Ovary (tissue), 7 donors: ENCODE measurements at regions not wholly inside any gene's neighbourhood (a gene's known extent, or its start where the extent isn't known, plus 50 kb on each side); places are given as distances from the start of the nearest gene placed in this dataset.

ENCODE experiments used
- DNase-seq, 5 donors: peaks; one replicate each; pipeline ENCODE4 v3.0.0-alpha.2; 2019 to 2020
- H3K27ac ChIP-seq, 2 donors: fragments of 200-600 bp; one replicate each; pipeline versions ENCODE4 v1.5.1 to v1.8.0; 2019 to 2022
- H3K27me3 ChIP-seq: fragments of 200-600 bp; one replicate; pipeline ENCODE4 v1.8.0; 2022
- H3K36me3 ChIP-seq: fragments of 200-600 bp; sonication (generic); one replicate; pipeline ENCODE4 v1.5.1; 2019
- H3K4me1 ChIP-seq: one replicate; pipeline ENCODE4 v1.8.1; 2013; ENCODE audit warnings: mild to moderate bottlenecking, moderate library complexity; ENCODE audit not compliant: insufficient read depth
- H3K4me3 ChIP-seq: fragments of 200-600 bp; sonication (generic); one replicate; pipeline ENCODE4 v1.5.1; 2017
- H3K9me3 ChIP-seq, 2 donors: fragments of 200-600 bp in 1 of 2; sonication (generic) in 1 of 2; one replicate each; pipeline versions ENCODE4 v1.5.1 to v1.8.1; 2013 to 2019; ENCODE audit warnings: mild to moderate bottlenecking in 1 of 2, moderate library complexity in 1 of 2
- EP300 ChIP-seq: sonication (generic); formaldehyde crosslinking; IDR thresholded peaks from one replicate; pipeline ENCODE4 v1.6.1; 2017; ENCODE audit warnings: antibody characterized with exemption
- POLR2A ChIP-seq: fragments of 450-650 bp; IDR thresholded peaks from one replicate; pipeline ENCODE4 v1.6.1; 2017; ENCODE audit warnings: antibody characterized with exemption, mild to moderate bottlenecking, moderate library complexity
- WGBS, 3 donors: extraction: QIAGEN DNeasy Blood & Tissue Kit in 1 of 3; methylation state at CpG; one replicate each; pipeline versions ENCODE4 v1.1.5 to v1.1.7; 2013 to 2017; 5-methylcytosine and 5-hydroxymethylcytosine counted together
- intact Hi-C, 4 donors: fragments of 100-400 bp; cut with DNase I; formaldehyde crosslinking; loops; one replicate each; pipeline versions ENCODE4 v1.11.0 to v1.15.1; 2022 to 2023
- TF ChIP-seq, protein P1 (sequence below), 3 donors: fragments of 450-650 bp in 2 of 3; fragments of 200-600 bp in 1 of 3; IDR thresholded peaks; one replicate each; pipeline versions ENCODE4 v1.5.1 to v1.8.0; 2016 to 2022; ENCODE audit warnings: antibody characterized with exemption in 3 of 3, mild to moderate bottlenecking in 1 of 3
- donor health status: DM: no; HTN: no; CAD: no; lungs with moderate emphysema.
- donor health status: DM: no; HTN: no; CAD: no.
- donor health status: Bipolar disorder and iron deficiency.
- donor health status: DM: no; HTN: no; CAD: no.
- donor health status: DM: yes; HTN: yes; CAD: no.

GRCh38 chr18:8982416-8983183 lies 119.9 kb upstream of the NDUFV2 start:
- intact Hi-C loops, result loop anchor here in 2 of 4 donors (5.0 to 10.0 kb wide), 2 partner anchors 280 to 328 kb away; no protein-coding TSS in a partner anchor
- Histone ChIP-seq H3K9me3 (no peaks in the 10 kb centered on the region), H3K36me3 (no peaks in the 10 kb centered on the region), H3K4me3 (no peak overlapping the region), H3K4me1 (no peaks in the 10 kb centered on the region), H3K27ac (no peak overlapping the region), H3K27me3 (no peaks in the 10 kb centered on the region)
- DNase-seq, result no peak
- TF ChIP-seq, protein P1, sequence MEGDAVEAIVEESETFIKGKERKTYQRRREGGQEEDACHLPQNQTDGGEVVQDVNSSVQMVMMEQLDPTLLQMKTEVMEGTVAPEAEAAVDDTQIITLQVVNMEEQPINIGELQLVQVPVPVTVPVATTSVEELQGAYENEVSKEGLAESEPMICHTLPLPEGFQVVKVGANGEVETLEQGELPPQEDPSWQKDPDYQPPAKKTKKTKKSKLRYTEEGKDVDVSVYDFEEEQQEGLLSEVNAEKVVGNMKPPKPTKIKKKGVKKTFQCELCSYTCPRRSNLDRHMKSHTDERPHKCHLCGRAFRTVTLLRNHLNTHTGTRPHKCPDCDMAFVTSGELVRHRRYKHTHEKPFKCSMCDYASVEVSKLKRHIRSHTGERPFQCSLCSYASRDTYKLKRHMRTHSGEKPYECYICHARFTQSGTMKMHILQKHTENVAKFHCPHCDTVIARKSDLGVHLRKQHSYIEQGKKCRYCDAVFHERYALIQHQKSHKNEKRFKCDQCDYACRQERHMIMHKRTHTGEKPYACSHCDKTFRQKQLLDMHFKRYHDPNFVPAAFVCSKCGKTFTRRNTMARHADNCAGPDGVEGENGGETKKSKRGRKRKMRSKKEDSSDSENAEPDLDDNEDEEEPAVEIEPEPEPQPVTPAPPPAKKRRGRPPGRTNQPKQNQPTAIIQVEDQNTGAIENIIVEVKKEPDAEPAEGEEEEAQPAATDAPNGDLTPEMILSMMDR (IDR thresholded peaks at IDR 0.05), result no peak
- TF ChIP-seq EP300 (no peak), POLR2A (no peak)
- WGBS, 3 donors, result 32 to 45% (median 33%) methylated on average over 13 of the region's 13 CpGs

DNA sequence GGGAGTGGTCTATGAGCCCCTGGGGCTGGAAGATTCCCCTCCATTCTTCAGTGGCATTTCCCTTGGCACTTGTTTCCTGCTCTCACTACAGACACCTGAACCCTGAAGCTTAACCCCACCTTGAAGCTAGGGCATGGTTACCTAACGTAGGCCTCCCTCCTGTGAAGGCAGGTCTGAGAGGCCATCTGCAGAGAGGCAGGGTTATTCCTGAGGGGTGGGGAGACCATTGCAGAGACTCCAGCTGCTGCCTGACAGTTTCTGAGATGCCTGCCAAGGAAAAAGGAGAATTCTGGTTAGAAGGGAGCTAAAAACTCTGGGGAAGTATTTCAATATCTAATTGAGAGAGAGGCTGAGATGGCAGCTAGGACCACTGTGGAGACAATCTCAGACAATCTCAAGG lies 119.3 kb upstream of the NDUFV2 start:
- 85 to 100% (median 86%) methylated on average over 1 of the region's 1 CpG for WGBS, 3 donors
- intact Hi-C loops, result loop anchor here in 2 of 4 donors (5.0 to 10.0 kb wide), 2 partner anchors 281 to 328 kb away; no protein-coding TSS in a partner anchor
- no peak overlapping the region for H3K4me3 ChIP-seq
- DNase-seq, result no peak
- no peak overlapping the region for H3K27ac ChIP-seq
- no peaks in the 10 kb centered on the region for H3K4me1 ChIP-seq
- no peaks in the 10 kb centered on the region for H3K9me3 ChIP-seq
- no peaks in the 10 kb centered on the region for H3K27me3 ChIP-seq
- H3K36me3 ChIP-seq, result no peaks in the 10 kb centered on the region
- TF ChIP-seq POLR2A (no peak), EP300 (no peak)
- TF ChIP-seq, protein P1 (IDR thresholded peaks at IDR 0.05), result no peak

- H3K27me3 ChIP-seq, result no peaks in the 10 kb centered on the region
- no peak for TF ChIP-seq EP300
- TF ChIP-seq, protein P1 (IDR thresholded peaks at IDR 0.05), result no peak
- TF ChIP-seq POLR2A, result no peak
- no peak for DNase-seq
- H3K4me3 ChIP-seq, result no peak overlapping the region
- H3K4me1 ChIP-seq, result no peaks in the 10 kb centered on the region
- H3K36me3 ChIP-seq, result no peaks in the 10 kb centered on the region
- intact Hi-C loops, result loop anchor here in 2 of 4 donors (5.0 to 10.0 kb wide), 2 partner anchors 282 to 329 kb away; no protein-coding TSS in a partner anchor
- 28 to 54% (median 49%) methylated on average over 4 of the region's 4 CpGs for WGBS, 3 donors
- no peak overlapping the region for H3K27ac ChIP-seq
- H3K9me3 ChIP-seq, result no peaks in the 10 kb centered on the region
Observed at GRCh38 chr18:8984131-8984721, 118.3 kb upstream of the NDUFV2 start.

- WGBS, 3 donors, result 75 to 78% (median 77%) methylated on average over 6 of the region's 6 CpGs
- Histone ChIP-seq H3K27ac (no peak overlapping the region), H3K4me3 (no peak overlapping the region), H3K36me3 (no peaks in the 10 kb centered on the region), H3K4me1 (no peaks in the 10 kb centered on the region), H3K27me3 (no peaks in the 10 kb centered on the region), H3K9me3 (no peaks in the 10 kb centered on the region)
- intact Hi-C loops, result loop anchor here (5.0 to 10.0 kb wide), 4 partner anchors 285 to 1975 kb away; no protein-coding TSS in a partner anchor
- TF ChIP-seq POLR2A (no peak), EP300 (no peak)
- TF ChIP-seq, protein P1 (IDR thresholded peaks at IDR 0.05), result no peak
- no peak for DNase-seq
Observed at GRCh38 chr18:8987241-8987640, 115.3 kb upstream of the NDUFV2 start.
